ENCODE measurements at regions not wholly inside any gene's neighbourhood (a gene's known extent, or its start where the extent isn't known, plus 50 kb on each side); places are given as distances from the start of the nearest gene placed in this dataset.

DNA sequence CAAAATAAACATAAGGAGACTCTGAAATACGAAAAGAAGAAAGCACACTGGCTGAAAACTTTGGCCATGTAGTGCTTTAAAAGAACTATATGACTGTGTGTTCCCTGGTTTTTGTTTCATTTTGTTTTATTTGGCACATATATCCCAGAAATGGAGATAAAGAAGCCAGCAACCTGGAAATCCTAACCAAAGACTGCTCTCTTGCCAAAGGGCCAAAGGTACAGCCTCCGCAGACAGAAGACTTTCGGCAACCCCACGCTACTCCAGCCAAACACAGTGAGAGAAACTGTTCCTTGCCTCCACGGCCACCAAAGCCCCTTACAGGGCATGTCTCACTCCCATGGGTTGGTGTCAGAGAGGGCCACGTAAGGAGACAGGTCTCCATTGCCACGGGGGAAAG, 381.2 kb upstream of the NETO1 start:
- Mint-ChIP-seq H3K36me3 (ENCODE audit: low read depth) (peaks cover 30% of the 10 kb centered on the region), H3K27ac (peak overlapping the region; percentile 23; the same call in 1 of the 2 replicates), H3K27me3 (ENCODE audit: insufficient read depth, low read depth, poor library complexity) (no peaks in the 10 kb centered on the region), H3K4me1 (peaks cover 31% of the 10 kb centered on the region), H3K9me3 (peaks cover 13% of the 10 kb centered on the region), H3K4me3 (no peak overlapping the region)
- Histone ChIP-seq H3K4me2 (no peak overlapping the region), H3K79me2 (replicated peaks; ENCODE audit: insufficient read depth) (no peaks in the 10 kb centered on the region), H3K27ac (ENCODE audit: low read depth) (no peak overlapping the region), H3K9me2 (ENCODE audit: insufficient read depth) (0 out of 2 replicates have a peak, but pooled peaks cover 3% of the 10 kb centered on the region), H3K36me3 (ENCODE audit: insufficient read depth) (no peaks in the 10 kb centered on the region), H3K4me3 (no peak overlapping the region), H3F3A (replicated peaks; ENCODE audit: low read depth) (no peaks in the 10 kb centered on the region), H3K27me3 (ENCODE audit: insufficient read depth) (no peaks in the 10 kb centered on the region), H3K4me1 (ENCODE audit: insufficient read depth) (peaks cover 13% of the 10 kb centered on the region), H4K20me1 (replicated peaks; ENCODE audit: insufficient read depth) (no peaks in the 10 kb centered on the region), H2AFZ (no peak overlapping the region)
- no peak for DNase-seq (ENCODE audit: low spot score)
- ATAC-seq, result no peak
- TF ChIP-seq ZNF114 (CRISPR knock-in tag; IDR thresholded peaks at IDR 0.05), result no peak
- TF ChIP-seq, protein P1, sequence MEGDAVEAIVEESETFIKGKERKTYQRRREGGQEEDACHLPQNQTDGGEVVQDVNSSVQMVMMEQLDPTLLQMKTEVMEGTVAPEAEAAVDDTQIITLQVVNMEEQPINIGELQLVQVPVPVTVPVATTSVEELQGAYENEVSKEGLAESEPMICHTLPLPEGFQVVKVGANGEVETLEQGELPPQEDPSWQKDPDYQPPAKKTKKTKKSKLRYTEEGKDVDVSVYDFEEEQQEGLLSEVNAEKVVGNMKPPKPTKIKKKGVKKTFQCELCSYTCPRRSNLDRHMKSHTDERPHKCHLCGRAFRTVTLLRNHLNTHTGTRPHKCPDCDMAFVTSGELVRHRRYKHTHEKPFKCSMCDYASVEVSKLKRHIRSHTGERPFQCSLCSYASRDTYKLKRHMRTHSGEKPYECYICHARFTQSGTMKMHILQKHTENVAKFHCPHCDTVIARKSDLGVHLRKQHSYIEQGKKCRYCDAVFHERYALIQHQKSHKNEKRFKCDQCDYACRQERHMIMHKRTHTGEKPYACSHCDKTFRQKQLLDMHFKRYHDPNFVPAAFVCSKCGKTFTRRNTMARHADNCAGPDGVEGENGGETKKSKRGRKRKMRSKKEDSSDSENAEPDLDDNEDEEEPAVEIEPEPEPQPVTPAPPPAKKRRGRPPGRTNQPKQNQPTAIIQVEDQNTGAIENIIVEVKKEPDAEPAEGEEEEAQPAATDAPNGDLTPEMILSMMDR (conservative IDR thresholded peaks at IDR 0.05; ENCODE audit: low read depth in 2 of 2), result no peak
- TF ChIP-seq EZH2phosphoT487 (IDR thresholded peaks at IDR 0.05; ENCODE audit: unreplicated experiment), result no peak
- TF ChIP-seq, protein P2, sequence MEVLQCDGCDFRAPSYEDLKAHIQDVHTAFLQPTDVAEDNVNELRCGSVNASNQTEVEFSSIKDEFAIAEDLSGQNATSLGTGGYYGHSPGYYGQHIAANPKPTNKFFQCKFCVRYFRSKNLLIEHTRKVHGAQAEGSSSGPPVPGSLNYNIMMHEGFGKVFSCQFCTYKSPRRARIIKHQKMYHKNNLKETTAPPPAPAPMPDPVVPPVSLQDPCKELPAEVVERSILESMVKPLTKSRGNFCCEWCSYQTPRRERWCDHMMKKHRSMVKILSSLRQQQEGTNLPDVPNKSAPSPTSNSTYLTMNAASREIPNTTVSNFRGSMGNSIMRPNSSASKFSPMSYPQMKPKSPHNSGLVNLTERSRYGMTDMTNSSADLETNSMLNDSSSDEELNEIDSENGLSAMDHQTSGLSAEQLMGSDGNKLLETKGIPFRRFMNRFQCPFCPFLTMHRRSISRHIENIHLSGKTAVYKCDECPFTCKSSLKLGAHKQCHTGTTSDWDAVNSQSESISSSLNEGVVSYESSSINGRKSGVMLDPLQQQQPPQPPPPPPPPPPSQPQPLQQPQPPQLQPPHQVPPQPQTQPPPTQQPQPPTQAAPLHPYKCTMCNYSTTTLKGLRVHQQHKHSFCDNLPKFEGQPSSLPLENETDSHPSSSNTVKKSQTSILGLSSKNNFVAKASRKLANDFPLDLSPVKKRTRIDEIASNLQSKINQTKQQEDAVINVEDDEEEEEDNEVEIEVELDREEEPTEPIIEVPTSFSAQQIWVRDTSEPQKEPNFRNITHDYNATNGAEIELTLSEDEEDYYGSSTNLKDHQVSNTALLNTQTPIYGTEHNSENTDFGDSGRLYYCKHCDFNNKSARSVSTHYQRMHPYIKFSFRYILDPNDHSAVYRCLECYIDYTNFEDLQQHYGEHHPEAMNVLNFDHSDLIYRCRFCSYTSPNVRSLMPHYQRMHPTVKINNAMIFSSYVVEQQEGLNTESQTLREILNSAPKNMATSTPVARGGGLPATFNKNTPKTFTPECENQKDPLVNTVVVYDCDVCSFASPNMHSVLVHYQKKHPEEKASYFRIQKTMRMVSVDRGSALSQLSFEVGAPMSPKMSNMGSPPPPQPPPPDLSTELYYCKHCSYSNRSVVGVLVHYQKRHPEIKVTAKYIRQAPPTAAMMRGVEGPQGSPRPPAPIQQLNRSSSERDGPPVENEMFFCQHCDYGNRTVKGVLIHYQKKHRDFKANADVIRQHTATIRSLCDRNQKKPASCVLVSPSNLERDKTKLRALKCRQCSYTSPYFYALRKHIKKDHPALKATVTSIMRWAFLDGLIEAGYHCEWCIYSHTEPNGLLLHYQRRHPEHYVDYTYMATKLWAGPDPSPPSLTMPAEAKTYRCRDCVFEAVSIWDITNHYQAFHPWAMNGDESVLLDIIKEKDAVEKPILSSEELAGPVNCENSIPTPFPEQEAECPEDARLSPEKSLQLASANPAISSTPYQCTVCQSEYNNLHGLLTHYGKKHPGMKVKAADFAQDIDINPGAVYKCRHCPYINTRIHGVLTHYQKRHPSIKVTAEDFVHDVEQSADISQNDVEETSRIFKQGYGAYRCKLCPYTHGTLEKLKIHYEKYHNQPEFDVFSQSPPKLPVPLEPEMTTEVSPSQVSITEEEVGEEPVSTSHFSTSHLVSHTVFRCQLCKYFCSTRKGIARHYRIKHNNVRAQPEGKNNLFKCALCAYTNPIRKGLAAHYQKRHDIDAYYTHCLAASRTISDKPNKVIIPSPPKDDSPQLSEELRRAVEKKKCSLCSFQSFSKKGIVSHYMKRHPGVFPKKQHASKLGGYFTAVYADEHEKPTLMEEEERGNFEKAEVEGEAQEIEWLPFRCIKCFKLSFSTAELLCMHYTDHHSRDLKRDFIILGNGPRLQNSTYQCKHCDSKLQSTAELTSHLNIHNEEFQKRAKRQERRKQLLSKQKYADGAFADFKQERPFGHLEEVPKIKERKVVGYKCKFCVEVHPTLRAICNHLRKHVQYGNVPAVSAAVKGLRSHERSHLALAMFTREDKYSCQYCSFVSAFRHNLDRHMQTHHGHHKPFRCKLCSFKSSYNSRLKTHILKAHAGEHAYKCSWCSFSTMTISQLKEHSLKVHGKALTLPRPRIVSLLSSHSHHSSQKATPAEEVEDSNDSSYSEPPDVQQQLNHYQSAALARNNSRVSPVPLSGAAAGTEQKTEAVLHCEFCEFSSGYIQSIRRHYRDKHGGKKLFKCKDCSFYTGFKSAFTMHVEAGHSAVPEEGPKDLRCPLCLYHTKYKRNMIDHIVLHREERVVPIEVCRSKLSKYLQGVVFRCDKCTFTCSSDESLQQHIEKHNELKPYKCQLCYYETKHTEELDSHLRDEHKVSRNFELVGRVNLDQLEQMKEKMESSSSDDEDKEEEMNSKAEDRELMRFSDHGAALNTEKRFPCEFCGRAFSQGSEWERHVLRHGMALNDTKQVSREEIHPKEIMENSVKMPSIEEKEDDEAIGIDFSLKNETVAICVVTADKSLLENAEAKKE (CRISPR knock-in tag; IDR thresholded peaks at IDR 0.05), result no peak
- TF ChIP-seq JUNB (IDR thresholded peaks at IDR 0.05; ENCODE audit: unreplicated experiment), result no peak
- TF ChIP-seq, protein P3, sequence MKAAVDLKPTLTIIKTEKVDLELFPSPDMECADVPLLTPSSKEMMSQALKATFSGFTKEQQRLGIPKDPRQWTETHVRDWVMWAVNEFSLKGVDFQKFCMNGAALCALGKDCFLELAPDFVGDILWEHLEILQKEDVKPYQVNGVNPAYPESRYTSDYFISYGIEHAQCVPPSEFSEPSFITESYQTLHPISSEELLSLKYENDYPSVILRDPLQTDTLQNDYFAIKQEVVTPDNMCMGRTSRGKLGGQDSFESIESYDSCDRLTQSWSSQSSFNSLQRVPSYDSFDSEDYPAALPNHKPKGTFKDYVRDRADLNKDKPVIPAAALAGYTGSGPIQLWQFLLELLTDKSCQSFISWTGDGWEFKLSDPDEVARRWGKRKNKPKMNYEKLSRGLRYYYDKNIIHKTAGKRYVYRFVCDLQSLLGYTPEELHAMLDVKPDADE (IDR thresholded peaks at IDR 0.05), result no peak
- no peak for TF ChIP-seq STAT1 (IDR thresholded peaks at IDR 0.05; ENCODE audit: unreplicated experiment)
- TF ChIP-seq, protein P4, sequence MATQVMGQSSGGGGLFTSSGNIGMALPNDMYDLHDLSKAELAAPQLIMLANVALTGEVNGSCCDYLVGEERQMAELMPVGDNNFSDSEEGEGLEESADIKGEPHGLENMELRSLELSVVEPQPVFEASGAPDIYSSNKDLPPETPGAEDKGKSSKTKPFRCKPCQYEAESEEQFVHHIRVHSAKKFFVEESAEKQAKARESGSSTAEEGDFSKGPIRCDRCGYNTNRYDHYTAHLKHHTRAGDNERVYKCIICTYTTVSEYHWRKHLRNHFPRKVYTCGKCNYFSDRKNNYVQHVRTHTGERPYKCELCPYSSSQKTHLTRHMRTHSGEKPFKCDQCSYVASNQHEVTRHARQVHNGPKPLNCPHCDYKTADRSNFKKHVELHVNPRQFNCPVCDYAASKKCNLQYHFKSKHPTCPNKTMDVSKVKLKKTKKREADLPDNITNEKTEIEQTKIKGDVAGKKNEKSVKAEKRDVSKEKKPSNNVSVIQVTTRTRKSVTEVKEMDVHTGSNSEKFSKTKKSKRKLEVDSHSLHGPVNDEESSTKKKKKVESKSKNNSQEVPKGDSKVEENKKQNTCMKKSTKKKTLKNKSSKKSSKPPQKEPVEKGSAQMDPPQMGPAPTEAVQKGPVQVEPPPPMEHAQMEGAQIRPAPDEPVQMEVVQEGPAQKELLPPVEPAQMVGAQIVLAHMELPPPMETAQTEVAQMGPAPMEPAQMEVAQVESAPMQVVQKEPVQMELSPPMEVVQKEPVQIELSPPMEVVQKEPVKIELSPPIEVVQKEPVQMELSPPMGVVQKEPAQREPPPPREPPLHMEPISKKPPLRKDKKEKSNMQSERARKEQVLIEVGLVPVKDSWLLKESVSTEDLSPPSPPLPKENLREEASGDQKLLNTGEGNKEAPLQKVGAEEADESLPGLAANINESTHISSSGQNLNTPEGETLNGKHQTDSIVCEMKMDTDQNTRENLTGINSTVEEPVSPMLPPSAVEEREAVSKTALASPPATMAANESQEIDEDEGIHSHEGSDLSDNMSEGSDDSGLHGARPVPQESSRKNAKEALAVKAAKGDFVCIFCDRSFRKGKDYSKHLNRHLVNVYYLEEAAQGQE (IDR thresholded peaks at IDR 0.05; ENCODE audit: unreplicated experiment), result no peak
- no peak for TF ChIP-seq EZH2 (IDR thresholded peaks at IDR 0.05; ENCODE audit: low read depth, unreplicated experiment)
- TF ChIP-seq NANOG (IDR thresholded peaks at IDR 0.05; ENCODE audit: borderline replicate concordance), result no peak
- TF ChIP-seq ZNF331 (CRISPR knock-in tag; IDR thresholded peaks at IDR 0.05; ENCODE audit: low read depth), result no peak
- TF ChIP-seq POLR2AphosphoS5 (IDR thresholded peaks at IDR 0.05; ENCODE audit: low read depth), result no peak
- TF ChIP-seq CREB1 (CRISPR knock-in tag; IDR thresholded peaks at IDR 0.05; ENCODE audit: low read depth), result no peak

Data from GM23338 (cell line).